GM04504 (cell line): ENCODE measurements at regions not wholly inside any gene's neighbourhood (a gene's known extent, or its start where the extent isn't known, plus 50 kb on each side); places are given as distances from the start of the nearest gene placed in this dataset.

Experiments
- DNase-seq: peaks from one replicate; pipeline ENCODE4 v3.0.0-alpha.2; 2012; ENCODE audit warnings: low read depth

DNA sequence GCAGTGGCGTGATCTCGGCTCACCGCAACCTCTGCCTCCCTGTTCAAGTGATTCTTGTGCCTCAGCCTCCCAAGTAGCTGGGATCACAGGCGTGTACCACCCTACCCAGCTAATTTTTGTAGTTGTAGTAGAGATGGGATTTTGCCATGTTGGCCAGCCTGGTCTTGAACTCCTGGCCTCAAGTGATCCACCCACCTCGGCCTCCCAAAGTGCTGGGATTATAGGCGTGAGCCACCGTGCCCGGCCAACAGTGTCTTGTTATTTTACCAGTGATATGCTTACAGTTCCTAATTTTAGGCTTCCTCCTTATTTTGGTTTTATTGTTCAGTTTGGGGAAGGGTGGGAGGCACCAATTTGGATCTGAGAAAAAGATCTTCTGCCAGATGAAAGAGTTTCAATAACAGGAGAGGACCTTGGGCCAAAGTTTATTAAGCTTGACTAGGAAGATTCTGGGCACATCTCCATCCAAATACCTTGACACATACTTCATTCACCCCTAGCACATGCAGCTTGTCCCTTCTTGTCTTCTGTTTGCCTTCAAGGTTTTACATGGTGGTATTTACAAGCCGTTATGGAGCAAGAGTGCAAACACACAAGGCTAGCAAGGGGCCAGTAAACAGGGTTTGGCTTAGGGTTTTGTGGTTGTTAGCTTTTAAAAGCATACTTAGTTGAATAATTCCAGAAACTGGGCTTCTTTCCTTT, 168.1 kb upstream of the DMRT1 start:
- DNase-seq = no peak

DNA sequence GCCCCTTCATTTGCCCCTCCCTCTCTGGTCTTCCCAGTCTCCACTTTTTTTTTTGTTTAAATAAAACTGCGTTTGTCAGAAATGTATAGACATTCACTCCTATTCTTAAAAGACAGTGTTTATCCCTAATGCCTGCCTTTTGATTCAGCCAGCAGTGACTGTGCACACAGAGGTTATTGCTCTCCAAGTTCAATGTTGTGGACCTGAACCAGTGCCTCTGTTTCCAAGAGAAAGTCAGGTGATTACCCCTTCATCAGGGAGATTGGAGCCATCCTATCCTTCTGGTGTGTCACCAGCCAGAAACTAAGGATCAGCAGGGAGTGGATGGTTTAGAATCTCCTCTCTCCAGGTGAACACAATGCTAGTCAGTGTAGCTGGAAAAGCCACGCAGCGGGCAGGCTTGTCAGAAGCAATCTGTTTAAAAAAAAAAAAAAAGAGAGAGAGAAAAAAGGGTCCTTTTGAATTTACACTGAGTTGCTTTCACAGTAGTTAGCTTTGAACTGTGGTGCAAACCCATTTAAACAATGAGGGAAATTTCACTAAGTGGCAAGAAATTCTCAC, 167.5 kb upstream of the DMRT1 start:
- no peak for DNase-seq

- DNase-seq = no peak
Observed at GRCh38 chr9:675697-676370, 165.7 kb upstream of the DMRT1 start.

GRCh38 chr9:676780-677438, 164.6 kb upstream of the DMRT1 start:
- no peak for DNase-seq

- DNase-seq = no peak
Observed at GRCh38 chr9:677461-678097, 163.9 kb upstream of the DMRT1 start.

DNA sequence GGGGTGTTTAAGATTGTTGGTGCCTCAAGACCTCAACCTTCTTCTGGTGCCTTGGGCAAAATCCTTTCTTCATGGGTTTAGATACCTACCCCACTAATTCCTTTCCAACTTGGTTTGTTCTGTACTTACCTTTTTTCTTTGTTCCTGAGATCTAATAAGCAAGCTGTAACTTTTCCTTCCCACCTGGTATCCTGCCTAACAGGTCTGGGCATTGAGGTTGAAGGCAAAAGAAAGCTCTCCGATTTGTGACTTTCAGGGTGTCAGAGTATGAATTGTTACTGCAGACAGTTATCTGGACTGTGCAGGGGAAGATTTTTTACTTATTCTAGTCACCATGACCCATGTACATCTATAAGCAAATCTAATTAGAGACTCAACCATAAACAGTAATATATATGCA, 162.6 kb upstream of the DMRT1 start:
- no peak for DNase-seq

DNA sequence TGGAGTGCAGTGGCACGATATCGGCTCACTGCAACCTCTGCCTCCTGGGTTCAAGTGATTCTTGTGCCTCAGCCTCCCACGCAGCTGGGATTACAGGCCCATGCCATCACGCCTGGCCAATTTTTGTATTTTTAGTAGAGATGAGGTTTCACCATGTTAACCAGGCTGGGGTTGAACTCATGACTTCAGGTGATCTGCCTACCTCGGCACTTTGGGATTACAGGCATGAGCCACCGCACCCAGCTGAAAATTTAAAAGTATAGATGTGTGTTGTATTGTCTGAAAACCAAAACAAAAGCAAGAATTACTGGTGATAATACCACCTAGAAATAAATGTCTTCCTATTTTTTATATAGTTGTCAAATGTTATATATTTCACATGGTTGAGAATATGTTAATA, 162.0 kb upstream of the DMRT1 start:
- no peak for DNase-seq

DNA sequence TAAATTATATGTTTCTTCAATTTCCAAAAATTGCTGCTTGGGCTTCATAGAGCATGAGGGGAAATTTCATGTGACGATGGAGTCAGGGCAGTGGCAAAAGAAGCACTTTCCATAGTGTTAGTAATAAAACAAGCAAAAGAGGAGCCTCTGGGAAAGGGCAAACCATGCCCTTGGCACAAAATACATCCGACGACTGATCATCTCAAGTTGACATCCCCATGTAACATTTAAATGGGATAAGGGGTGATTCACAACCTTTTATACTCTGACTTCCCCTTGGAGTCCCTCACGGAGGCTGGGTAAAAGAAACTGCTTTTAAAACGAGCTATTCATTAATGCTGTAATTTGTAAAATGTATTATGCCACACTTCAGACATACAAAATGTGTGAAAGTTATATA, 161.4 kb upstream of the DMRT1 start:
- DNase-seq = no peak

DNA sequence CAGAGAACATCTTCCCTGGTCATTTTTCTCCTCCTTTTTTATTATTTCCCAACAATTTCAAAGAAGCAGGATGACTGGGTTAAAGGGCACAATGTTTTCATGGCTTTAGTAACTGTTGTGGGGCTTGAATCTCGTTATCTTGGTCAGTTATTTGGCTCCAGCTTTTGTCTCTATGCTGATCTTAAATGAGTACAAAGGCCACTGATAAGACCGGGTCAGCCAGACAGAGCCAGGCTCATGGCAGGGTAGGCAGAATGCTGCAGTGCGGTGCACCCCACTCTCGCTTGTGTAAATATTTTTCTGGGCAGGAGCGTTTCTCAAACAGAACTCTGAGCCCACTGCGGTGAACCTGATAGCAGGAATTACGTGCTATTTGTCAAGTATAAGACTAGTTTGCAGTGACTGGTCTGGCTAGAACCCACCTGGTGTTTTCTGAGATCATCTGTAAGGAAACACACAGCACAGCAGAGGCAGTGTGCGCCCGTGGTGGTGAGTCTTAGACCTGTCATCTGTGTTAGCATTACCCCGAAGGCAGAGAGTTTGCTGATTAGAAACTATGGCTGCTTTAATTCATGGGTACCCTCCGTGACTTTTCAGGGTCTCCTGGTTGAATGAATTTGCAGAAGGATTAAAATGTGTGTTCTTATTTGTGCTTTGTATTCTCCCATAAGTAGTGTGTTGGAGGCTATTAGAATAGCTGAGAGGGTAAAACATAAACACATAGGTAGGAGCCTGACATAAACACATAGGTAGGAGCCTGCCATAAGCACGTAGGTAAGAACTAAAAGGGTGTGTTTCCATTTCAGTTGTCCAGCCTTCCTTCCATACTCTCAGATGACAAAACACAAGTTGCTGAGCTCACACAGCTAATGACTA, 158.6 kb upstream of the DMRT1 start:
- no peak for DNase-seq

- no peak for DNase-seq
Observed at GRCh38 chr9:683509-684021, 157.9 kb upstream of the DMRT1 start.

DNA sequence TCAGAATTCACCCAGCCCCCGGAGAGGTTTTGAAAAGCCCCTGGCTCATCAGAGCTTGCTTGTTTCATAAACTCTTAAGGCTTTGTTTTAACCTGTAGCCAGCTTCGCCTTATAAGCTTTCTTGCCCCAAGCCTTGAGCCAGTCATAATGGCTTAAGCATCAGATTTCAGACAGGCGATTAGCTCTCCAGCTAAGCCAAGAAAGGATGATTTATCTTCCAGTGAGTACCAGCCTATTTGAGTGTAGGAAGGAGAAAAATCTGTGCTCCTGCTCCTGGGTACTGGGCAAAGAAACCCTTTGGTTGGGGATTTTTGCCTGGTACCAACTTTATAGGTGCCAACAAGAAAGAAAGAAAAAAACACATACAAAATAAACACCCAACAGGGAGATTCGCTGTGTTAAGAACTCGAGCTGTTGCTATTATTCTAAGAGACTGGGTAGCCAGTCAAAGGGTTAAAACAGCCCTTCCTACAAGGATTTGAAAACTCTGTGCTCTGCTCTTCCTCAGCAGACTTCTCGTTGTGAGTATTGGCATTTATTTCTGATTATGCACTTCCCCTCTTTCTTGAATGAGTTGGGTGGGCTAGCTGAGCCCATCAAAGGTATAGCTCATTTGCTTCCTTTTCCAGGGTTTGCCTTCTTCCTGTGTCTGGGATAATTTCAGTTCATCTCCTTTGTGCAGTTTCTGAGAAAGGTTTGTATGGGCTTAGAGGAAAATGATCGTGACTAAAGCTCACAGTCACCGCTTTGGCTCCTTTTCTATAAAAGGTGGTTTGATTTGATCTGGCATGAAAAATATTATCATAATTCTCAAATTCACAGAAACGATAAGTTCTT, 157.2 kb upstream of the DMRT1 start:
- DNase-seq = no peak

- DNase-seq = no peak
Observed at GRCh38 chr9:684941-685340, 156.6 kb upstream of the DMRT1 start.

DNA sequence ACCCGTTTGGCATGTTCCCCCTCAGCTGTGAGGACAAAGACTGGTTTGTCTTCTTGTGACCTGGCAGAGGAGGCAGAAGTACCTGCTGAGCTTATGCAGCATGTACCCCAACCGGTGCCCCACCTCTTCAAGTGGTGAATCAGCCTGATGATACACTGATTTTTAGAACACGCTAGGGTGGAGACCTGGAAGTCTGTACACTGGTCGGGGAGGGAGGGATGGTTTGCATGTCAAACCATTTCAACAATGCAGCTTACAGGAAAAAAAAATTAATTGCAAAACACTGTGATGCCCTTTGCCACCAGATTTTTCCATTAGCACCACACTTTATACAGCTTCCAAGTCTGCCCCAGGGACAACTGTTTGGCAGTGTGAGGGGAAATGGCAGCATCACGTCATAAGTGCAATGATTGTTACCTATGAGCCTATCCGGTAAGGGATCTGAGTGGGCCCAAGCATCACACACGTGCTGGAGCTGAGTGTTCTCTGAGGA, 155.1 kb upstream of the DMRT1 start:
- DNase-seq = no peak

- no peak for DNase-seq
Observed at GRCh38 chr9:687034-687785, 154.3 kb upstream of the DMRT1 start.

- DNase-seq = no peak
Observed at GRCh38 chr9:687994-688393, 153.5 kb upstream of the DMRT1 start.

GRCh38 chr9:690517-691111, 150.9 kb upstream of the DMRT1 start:
- DNase-seq = no peak

DNA sequence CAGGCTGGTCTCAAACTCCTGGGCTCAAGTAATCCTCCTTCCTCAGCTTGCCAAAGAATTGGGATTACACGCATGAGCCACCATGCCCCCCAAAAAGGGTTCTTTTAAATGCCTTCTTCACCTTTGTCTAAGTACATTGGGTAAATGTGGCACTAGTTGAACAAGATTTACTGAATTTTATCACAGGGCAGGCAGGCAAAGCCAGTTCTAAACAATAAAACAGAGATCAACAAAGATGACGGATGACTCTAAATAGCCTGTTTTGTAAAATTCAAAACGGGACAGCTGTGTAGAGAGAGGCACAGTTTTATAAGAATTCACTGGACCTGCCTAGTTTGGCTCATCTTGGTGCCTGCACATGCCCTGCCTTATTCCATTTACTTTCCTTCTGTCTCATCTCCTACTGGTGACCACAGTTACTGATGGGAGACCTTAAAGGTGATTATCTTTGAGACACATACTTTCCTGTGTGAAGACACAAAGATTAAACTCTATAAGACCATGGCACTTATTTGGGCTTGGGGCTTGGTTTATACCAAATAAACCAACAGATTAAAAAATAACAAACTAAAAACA, 149.6 kb upstream of the DMRT1 start:
- no peak for DNase-seq

DNA sequence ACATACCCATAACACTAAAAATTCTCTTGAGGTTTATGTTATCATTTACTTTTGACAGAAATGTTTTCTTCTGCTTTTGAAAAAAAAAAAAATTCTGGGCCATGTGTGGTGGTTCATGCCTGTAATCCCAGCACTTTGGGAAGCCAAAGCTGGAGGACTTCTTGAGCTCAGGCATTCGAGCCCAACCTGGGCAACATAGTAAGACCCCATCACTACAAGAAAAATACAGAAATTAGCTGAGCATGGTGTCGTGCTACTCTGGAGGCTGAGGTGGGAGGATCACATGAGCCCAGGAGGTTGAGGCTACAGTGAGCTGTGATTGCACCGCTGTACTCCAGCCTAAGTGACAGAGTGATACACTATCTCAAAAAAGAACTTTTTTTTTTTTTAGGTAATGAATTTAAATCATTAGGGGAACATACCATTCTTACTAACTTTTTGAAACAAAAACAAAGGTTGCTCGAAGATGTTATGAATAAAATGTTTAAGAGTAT, 148.8 kb upstream of the DMRT1 start:
- DNase-seq = no peak
